ENCODE measurements at regions not wholly inside any gene's neighbourhood (a gene's known extent, or its start where the extent isn't known, plus 50 kb on each side); places are given as distances from the start of the nearest gene placed in this dataset.

DNA sequence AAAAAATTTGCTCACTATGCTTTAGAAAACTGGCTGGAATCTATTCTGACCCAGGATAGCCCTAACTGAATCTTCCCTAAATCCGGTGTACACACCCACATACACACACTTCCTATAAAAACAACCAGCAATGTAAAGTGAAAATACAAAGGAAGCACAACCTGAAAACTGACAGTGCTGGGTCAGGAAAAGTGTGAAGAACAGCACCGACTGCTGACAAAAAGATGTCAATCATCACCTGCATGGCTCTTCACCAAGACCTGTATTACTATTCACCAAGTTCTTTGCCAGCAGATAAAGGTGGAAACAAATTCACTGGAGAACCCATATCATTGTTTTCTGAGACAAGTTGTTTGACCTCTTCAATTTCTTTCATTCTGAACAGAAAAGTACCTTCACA lies 293.8 kb upstream of the GRAMD2B start:
- Histone ChIP-seq H3K36me3 (ENCODE audit: control insufficient read depth in 4 of 4, insufficient read depth in 4 of 4, low read length in 4 of 4) (no peaks in the 10 kb centered on the region), H3K4me1 (ENCODE audit: control insufficient read depth in 5 of 5, insufficient read depth in 5 of 5, low read length in 5 of 5) (no peaks in the 10 kb centered on the region), H3K27ac (ENCODE audit: low read depth in 1 of 2, low read length in 1 of 2) (no peak overlapping the region), H3K9ac (ENCODE audit: insufficient read depth in 1 of 2, low read length in 2 of 2) (no peak overlapping the region), H3K4me3 (no peak overlapping the region), H3K9me3 (ENCODE audit: control insufficient read depth in 4 of 4, insufficient read depth in 3 of 4, low read length in 3 of 4) (no peaks in the 10 kb centered on the region), H3K27me3 (ENCODE audit: control insufficient read depth in 3 of 3, insufficient read depth in 3 of 3, low read length in 2 of 3) (no peaks in the 10 kb centered on the region)
- TF ChIP-seq, protein P1, sequence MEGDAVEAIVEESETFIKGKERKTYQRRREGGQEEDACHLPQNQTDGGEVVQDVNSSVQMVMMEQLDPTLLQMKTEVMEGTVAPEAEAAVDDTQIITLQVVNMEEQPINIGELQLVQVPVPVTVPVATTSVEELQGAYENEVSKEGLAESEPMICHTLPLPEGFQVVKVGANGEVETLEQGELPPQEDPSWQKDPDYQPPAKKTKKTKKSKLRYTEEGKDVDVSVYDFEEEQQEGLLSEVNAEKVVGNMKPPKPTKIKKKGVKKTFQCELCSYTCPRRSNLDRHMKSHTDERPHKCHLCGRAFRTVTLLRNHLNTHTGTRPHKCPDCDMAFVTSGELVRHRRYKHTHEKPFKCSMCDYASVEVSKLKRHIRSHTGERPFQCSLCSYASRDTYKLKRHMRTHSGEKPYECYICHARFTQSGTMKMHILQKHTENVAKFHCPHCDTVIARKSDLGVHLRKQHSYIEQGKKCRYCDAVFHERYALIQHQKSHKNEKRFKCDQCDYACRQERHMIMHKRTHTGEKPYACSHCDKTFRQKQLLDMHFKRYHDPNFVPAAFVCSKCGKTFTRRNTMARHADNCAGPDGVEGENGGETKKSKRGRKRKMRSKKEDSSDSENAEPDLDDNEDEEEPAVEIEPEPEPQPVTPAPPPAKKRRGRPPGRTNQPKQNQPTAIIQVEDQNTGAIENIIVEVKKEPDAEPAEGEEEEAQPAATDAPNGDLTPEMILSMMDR (IDR thresholded peaks at IDR 0.05; ENCODE audit: control extremely low read depth, extremely low read depth) = no peak
- 61 to 81% methylated on average over 2 of the region's 2 CpGs for WGBS, 2 donors
- ATAC-seq (ENCODE audit: insufficient read depth, low FRiP score) = no peak
- no peak for DNase-seq

DNA sequence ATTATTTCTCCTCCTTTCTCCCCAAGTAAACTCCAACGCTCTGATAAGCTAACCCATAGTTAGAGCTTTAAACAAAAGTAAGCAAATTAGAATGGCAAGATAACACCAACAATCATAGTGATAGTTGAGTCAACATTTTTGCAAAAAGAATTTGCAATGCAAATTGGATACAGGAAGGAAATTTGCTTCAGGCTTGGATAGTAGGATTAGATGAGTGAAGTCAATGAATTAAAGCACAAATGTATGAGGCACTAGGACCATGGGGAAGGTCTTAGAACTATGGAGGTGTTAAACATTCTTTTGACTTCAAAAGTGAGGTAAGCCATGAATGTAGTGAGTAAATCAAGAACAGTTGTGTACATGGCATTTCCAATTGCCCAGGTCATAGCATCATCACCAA lies 289.8 kb upstream of the GRAMD2B start:
- Histone ChIP-seq H3K4me1 (ENCODE audit: control insufficient read depth in 5 of 5, insufficient read depth in 5 of 5, low read length in 5 of 5) (peaks cover 0 to 3% (median 0%) of the 10 kb centered on the region in 5 donors), H3K27ac (ENCODE audit: low read depth in 1 of 2, low read length in 1 of 2) (no peak overlapping the region), H3K9me3 (ENCODE audit: control insufficient read depth in 4 of 4, insufficient read depth in 3 of 4, low read length in 3 of 4) (no peaks in the 10 kb centered on the region), H3K9ac (ENCODE audit: insufficient read depth in 1 of 2, low read length in 2 of 2) (no peak overlapping the region), H3K4me3 (no peak overlapping the region), H3K36me3 (ENCODE audit: control insufficient read depth in 4 of 4, insufficient read depth in 4 of 4, low read length in 4 of 4) (no peaks in the 10 kb centered on the region), H3K27me3 (ENCODE audit: control insufficient read depth in 3 of 3, insufficient read depth in 3 of 3, low read length in 2 of 3) (no peaks in the 10 kb centered on the region)
- TF ChIP-seq, protein P1 (IDR thresholded peaks at IDR 0.05; ENCODE audit: control extremely low read depth, extremely low read depth) = no peak
- 73 to 85% methylated on average over 1 of the region's 1 CpG for whole genome bisulfite sequencing, 2 donors
- no peak for DNase-seq
- no peak for ATAC-seq (ENCODE audit: insufficient read depth, low FRiP score)

DNA sequence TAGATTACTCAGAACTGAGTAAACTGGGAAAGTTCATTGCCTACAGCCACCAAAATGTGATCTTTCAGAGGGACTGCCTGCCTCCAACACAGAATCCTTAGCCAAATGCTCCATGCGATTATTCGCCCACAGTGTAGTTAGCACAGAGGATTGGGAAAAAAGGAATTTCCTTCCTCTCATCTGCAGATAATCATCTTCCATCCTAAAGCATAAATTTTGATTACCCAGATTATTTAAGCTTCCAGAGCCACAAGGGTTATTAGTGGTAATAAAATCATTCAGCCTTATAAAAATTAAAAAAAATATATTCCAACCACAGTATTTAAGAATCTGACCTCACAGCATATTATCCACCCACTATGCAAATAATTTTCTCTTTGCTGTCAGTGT lies 285.3 kb upstream of the GRAMD2B start:
- WGBS, 2 donors = 75 to 80% methylated on average over 2 of the region's 2 CpGs
- H3K36me3 ChIP-seq (ENCODE audit: control insufficient read depth in 4 of 4, insufficient read depth in 4 of 4, low read length in 4 of 4) = no peaks in the 10 kb centered on the region
- H3K4me1 ChIP-seq (ENCODE audit: control insufficient read depth in 5 of 5, insufficient read depth in 5 of 5, low read length in 5 of 5) = peaks cover 0 to 4% (median 0%) of the 10 kb centered on the region in 5 donors
- TF ChIP-seq, protein P1 (IDR thresholded peaks at IDR 0.05; ENCODE audit: control extremely low read depth, extremely low read depth) = no peak
- DNase-seq = no peak
- no peak overlapping the region for H3K27ac ChIP-seq (ENCODE audit: low read depth in 1 of 2, low read length in 1 of 2)
- no peak for ATAC-seq (ENCODE audit: insufficient read depth, low FRiP score)
- no peaks in the 10 kb centered on the region for H3K27me3 ChIP-seq (ENCODE audit: control insufficient read depth in 3 of 3, insufficient read depth in 3 of 3, low read length in 2 of 3)
- H3K4me3 ChIP-seq = no peak overlapping the region
- H3K9ac ChIP-seq (ENCODE audit: insufficient read depth in 1 of 2, low read length in 2 of 2) = no peak overlapping the region
- no peaks in the 10 kb centered on the region for H3K9me3 ChIP-seq (ENCODE audit: control insufficient read depth in 4 of 4, insufficient read depth in 3 of 4, low read length in 3 of 4)

DNA sequence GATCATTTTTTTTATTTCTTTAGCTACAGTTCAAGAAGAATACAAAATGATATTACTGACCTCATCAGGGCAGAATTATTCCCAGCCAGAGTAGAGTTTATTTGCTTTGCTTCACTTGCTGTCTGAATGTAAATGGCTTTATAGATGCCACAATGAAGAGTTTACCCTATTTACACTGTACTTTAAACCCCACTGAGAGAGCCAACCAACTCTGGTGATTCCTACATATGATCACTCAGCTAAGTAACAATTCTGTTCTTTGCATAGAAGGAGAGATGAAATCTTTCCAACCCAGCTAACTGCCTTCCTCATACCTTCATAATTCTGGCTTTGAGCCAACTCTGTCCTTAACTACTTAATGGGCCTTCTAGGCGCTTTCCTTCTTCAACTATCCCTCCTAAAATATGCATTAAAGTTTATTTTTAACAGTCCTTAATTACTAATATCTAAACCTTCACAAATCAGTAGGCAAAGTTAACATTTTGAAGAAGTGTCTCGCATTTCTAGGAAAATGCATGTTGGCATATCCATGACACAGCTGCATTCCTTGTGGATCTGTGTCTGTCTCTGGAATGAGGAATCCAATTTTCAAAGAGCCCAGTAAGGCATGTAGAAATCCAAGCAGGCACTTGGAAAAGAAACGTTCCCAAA lies 284.8 kb upstream of the GRAMD2B start:
- Histone ChIP-seq H3K9me3 (ENCODE audit: control insufficient read depth in 4 of 4, insufficient read depth in 3 of 4, low read length in 3 of 4) (no peaks in the 10 kb centered on the region), H3K27ac (ENCODE audit: low read depth in 1 of 2, low read length in 1 of 2) (no peak overlapping the region), H3K36me3 (ENCODE audit: control insufficient read depth in 4 of 4, insufficient read depth in 4 of 4, low read length in 4 of 4) (no peaks in the 10 kb centered on the region), H3K27me3 (ENCODE audit: control insufficient read depth in 3 of 3, insufficient read depth in 3 of 3, low read length in 2 of 3) (no peaks in the 10 kb centered on the region), H3K9ac (ENCODE audit: insufficient read depth in 1 of 2, low read length in 2 of 2) (no peak overlapping the region), H3K4me3 (no peak overlapping the region), H3K4me1 (ENCODE audit: control insufficient read depth in 5 of 5, insufficient read depth in 5 of 5, low read length in 5 of 5) (peaks cover 0 to 4% (median 0%) of the 10 kb centered on the region in 5 donors)
- WGBS, 2 donors = 57 to 75% methylated on average over 3 of the region's 3 CpGs
- no peak for ATAC-seq (ENCODE audit: insufficient read depth, low FRiP score)
- peak in 2 of 3 donors; percentile 7 to 28 for DNase-seq
- TF ChIP-seq, protein P1 (IDR thresholded peaks at IDR 0.05; ENCODE audit: control extremely low read depth, extremely low read depth) = no peak

Measured in lung (tissue), 11 donors.